ENCODE measurements at regions not wholly inside any gene's neighbourhood (a gene's known extent, or its start where the extent isn't known, plus 50 kb on each side); places are given as distances from the start of the nearest gene placed in this dataset.

DNA sequence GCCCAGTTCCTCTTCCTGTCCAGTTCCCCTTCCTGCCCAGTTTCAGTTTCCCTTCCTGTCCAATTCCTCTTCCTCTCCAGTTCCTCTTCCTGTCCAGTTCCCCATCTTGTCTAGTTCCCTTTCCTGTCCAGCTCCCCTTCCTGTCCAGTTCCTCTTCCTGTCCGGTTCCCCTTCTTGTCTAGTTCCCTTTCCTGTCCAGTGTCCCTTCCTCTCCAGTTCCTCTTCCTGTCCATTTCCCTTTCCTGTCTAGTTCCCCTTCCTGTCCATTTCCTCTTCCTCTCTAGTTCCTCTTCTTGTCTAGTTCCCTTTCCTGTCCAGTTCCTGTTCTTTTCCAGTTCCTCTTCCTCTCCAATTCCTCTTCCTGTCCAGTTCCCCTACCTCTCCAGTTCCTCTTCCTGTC is 68.1 kb upstream of the ADCY1 start:
- DNase-seq (ENCODE audit: extremely low read depth, low read depth): no peak

DNA sequence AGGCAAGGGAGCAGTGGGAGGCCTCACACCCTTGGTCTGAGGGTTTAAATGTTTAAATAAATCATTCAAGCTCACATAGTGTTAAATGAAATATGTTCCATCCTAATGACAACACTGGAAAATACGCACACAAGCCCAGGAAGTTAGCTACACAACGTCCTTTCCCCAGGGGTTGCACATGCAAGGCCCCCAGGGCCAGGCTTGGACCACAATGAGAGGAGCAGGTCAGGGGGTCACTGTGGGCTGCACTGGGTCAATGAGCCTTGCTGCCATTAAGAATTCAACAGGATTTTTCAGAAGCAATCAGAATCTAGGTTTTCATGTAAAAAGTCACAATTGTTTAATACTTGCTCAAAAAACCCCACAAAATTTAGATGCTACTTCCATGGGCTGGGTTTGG is 64.9 kb upstream of the ADCY1 start:
- DNase-seq (ENCODE audit: extremely low read depth, low read depth): no peak

DNA sequence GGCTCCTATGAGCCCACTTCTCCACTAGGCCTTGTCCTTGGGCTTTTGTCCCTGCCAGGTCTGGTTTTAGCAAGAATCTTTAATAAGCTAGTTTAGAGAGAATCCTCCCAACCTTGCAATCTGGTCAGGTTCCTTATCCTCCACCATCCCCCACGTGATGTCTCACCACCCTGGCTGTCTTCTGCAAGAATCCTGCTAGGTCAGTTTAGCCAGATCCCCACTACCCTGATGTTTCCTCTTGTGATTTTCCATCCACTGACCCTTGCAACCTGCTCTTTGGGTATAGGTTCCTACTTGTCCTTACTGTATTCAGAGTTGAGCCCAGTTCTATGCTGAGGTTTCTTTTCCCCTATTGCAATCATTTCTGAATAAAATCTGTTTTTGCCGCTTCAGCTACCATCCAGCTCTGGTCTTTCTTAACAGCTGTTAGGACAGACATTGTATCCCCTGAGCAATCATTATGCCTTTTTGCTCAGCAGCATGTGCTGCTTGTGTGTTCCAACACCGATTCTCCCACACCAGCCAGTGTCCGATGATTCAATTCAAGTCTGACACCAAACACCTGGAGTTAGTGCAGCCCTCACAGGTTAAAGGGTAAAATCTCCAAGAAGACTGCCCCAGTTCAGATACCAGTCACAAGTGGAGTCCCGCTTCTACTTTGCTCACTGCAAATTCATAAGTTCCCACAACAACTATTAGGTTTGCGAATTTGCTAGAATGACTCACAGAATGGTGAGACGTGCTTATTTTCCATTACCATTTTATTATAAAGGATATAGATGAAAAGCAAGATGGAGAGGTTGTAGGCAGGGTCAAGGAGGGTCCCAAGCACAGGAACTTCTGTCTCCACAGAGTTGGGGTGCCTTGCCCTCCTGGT is 62.2 kb upstream of the ADCY1 start:
- DNase-seq (ENCODE audit: extremely low read depth, low read depth): no peak

DNA sequence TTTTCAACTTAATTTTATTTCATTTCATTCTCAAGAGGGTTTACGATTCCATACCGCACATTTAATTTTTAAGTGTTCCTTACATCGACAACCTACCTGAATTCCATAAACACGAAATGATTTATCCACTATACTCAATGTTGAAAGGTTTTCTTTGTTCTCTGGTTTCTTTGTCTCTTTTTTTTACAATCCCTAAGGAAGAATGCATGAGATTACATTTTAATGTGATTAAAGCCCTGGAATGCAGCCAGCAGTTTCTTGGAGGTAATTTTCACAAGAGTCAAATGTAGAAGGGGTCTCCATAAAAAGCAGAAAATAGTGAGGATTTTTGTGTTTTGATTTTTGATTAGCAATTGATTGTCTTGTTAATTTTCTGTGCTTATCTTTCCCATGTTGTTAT is 59.2 kb upstream of the ADCY1 start:
- no peak for DNase-seq (ENCODE audit: extremely low read depth, low read depth)

DNA sequence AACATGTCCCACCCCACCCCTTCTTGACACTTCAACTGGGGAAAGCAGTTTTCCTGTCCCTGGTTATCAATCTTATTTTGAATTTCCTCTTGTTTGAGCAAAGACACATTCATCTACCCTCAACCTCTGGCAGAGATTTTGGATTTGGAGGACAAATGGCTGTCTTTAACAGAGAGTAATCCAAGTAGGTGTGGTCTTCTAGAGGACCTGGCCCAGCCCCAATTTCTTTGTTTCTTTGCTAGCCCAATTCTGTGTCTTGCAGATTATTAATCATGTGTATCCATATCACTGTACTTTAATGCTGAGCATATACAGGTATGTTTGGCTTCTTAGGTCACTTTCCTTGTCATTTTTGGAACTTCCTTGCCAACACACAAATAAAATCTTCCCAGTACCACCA is 58.8 kb upstream of the ADCY1 start:
- no peak for DNase-seq (ENCODE audit: extremely low read depth, low read depth)
